ENCODE measurements at regions not wholly inside any gene's neighbourhood (a gene's known extent, or its start where the extent isn't known, plus 50 kb on each side); places are given as distances from the start of the nearest gene placed in this dataset.

- DNase-seq, result peak; percentile 53
- in situ Hi-C loops (cut with HindIII; ENCODE audit: low pct_ligation_motif_present, low pct_unique_long_range_greater_than_20kb, low sequenced_read_pairs), result no loop called here
Measured at GRCh38 chr7:54841772-54842697, 83.0 kb upstream of the SEC61G start.

GRCh38 chr7:54843841-54844355 is 84.9 kb upstream of the SEC61G start:
- in situ Hi-C loops (cut with HindIII; ENCODE audit: low pct_ligation_motif_present, low pct_unique_long_range_greater_than_20kb, low sequenced_read_pairs), result no loop called here
- DNase-seq, result no peak

- DNase-seq, result no peak
Measured at GRCh38 chr7:54846273-54846672, 87.3 kb upstream of the SEC61G start.

GRCh38 chr7:54847921-54848320 is 88.9 kb upstream of the SEC61G start:
- no peak for DNase-seq
- in situ Hi-C loops (cut with HindIII; ENCODE audit: low pct_ligation_motif_present, low pct_unique_long_range_greater_than_20kb, low sequenced_read_pairs), result no loop called here

More at GRCh38 chr7:54846273-54846672, 87.3 kb upstream of the SEC61G start:
- in situ Hi-C loops (cut with HindIII; ENCODE audit: low pct_ligation_motif_present, low pct_unique_long_range_greater_than_20kb, low sequenced_read_pairs), result no loop called here

- in situ Hi-C loops (cut with HindIII; ENCODE audit: low pct_ligation_motif_present, low pct_unique_long_range_greater_than_20kb, low sequenced_read_pairs), result no loop called here
- DNase-seq, result no peak
Measured at GRCh38 chr7:54856856-54857255, 97.8 kb upstream of the SEC61G start.

GRCh38 chr7:54857294-54857693 is 98.3 kb upstream of the SEC61G start:
- no peak for DNase-seq
- in situ Hi-C loops (cut with HindIII; ENCODE audit: low pct_ligation_motif_present, low pct_unique_long_range_greater_than_20kb, low sequenced_read_pairs), result no loop called here

- no peak for DNase-seq
Measured at GRCh38 chr7:54858008-54858692, 99.1 kb upstream of the SEC61G start.

GRCh38 chr7:54859066-54859465 is 100.1 kb upstream of the SEC61G start:
- in situ Hi-C loops (cut with HindIII; ENCODE audit: low pct_ligation_motif_present, low pct_unique_long_range_greater_than_20kb, low sequenced_read_pairs), result no loop called here

More at GRCh38 chr7:54858008-54858692, 99.1 kb upstream of the SEC61G start:
- in situ Hi-C loops (cut with HindIII; ENCODE audit: low pct_ligation_motif_present, low pct_unique_long_range_greater_than_20kb, low sequenced_read_pairs), result no loop called here

GRCh38 chr7:54859545-54859944 is 100.5 kb upstream of the SEC61G start:
- DNase-seq, result no peak
- in situ Hi-C loops (cut with HindIII; ENCODE audit: low pct_ligation_motif_present, low pct_unique_long_range_greater_than_20kb, low sequenced_read_pairs), result no loop called here

More at GRCh38 chr7:54859066-54859465, 100.1 kb upstream of the SEC61G start:
- no peak for DNase-seq

GRCh38 chr7:54860003-54860775 is 101.2 kb upstream of the SEC61G start:
- DNase-seq, result no peak
- in situ Hi-C loops (cut with HindIII; ENCODE audit: low pct_ligation_motif_present, low pct_unique_long_range_greater_than_20kb, low sequenced_read_pairs), result no loop called here

- in situ Hi-C loops (cut with HindIII; ENCODE audit: low pct_ligation_motif_present, low pct_unique_long_range_greater_than_20kb, low sequenced_read_pairs), result no loop called here
- DNase-seq, result no peak
Measured at GRCh38 chr7:54860843-54861242, 101.8 kb upstream of the SEC61G start.

- in situ Hi-C loops (cut with HindIII; ENCODE audit: low pct_ligation_motif_present, low pct_unique_long_range_greater_than_20kb, low sequenced_read_pairs), result no loop called here
- DNase-seq, result no peak
Measured at GRCh38 chr7:54864663-54865062, 105.7 kb upstream of the SEC61G start.

- no peak for DNase-seq
- in situ Hi-C loops (cut with HindIII; ENCODE audit: low pct_ligation_motif_present, low pct_unique_long_range_greater_than_20kb, low sequenced_read_pairs), result no loop called here
Measured at GRCh38 chr7:54869523-54869922, 110.5 kb upstream of the SEC61G start.

- in situ Hi-C loops (cut with HindIII; ENCODE audit: low pct_ligation_motif_present, low pct_unique_long_range_greater_than_20kb, low sequenced_read_pairs), result no loop called here
- no peak for DNase-seq
Measured at GRCh38 chr7:54874804-54875203, 115.8 kb upstream of the SEC61G start.

GRCh38 chr7:54877683-54878082 is 118.7 kb upstream of the SEC61G start:
- in situ Hi-C loops (cut with HindIII; ENCODE audit: low pct_ligation_motif_present, low pct_unique_long_range_greater_than_20kb, low sequenced_read_pairs), result no loop called here
- peak; percentile 50 for DNase-seq

GRCh38 chr7:54878339-54878738 is 119.3 kb upstream of the SEC61G start:
- DNase-seq, result no peak
- in situ Hi-C loops (cut with HindIII; ENCODE audit: low pct_ligation_motif_present, low pct_unique_long_range_greater_than_20kb, low sequenced_read_pairs), result no loop called here

GRCh38 chr7:54879776-54880175 is 120.8 kb upstream of the SEC61G start:
- peak; percentile 93 for DNase-seq
- in situ Hi-C loops (cut with HindIII; ENCODE audit: low pct_ligation_motif_present, low pct_unique_long_range_greater_than_20kb, low sequenced_read_pairs), result no loop called here

- peak; percentile 47 for DNase-seq
Measured at GRCh38 chr7:54880326-54880989, 121.4 kb upstream of the SEC61G start.

More at GRCh38 chr7:54880326-54880989, 121.4 kb upstream of the SEC61G start:
- in situ Hi-C loops (cut with HindIII; ENCODE audit: low pct_ligation_motif_present, low pct_unique_long_range_greater_than_20kb, low sequenced_read_pairs), result no loop called here
